ENCODE measurements at regions not wholly inside any gene's neighbourhood (a gene's known extent, or its start where the extent isn't known, plus 50 kb on each side); places are given as distances from the start of the nearest gene placed in this dataset.
"Not testable (repeated sequence)": the region's sequence is repeated elsewhere in the genome, so short reads cannot be mapped to it uniquely, and the experiment has no call there.

DNA sequence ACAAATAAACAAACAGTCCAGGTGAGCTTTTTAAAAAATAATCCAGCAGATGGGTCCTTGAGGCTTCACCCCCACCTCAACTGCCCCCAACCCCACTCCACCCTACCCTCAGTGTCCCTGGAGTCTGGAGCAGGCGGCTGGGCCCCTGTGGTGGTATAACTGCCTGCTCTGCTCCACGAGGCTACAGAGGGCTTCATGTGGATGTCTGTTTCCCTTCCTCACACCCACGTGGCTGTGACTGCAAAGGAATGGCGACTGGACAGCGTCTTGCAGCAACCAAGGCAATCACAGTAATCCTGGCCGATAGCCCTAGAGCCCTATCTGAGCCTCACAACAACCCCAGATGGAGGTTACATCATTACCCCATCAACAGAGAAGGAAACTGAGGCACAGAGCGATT, 76.5 kb downstream of the SLC2A10 start:
- no peak overlapping the region for H3K4me3 ChIP-seq (ENCODE audit: low read length in 2 of 2)
- H3K27ac ChIP-seq (ENCODE audit: low read depth in 2 of 2, low read length in 2 of 2), result no peak overlapping the region
- H3K36me3 ChIP-seq (ENCODE audit: control insufficient read depth in 2 of 2, insufficient read depth in 2 of 2, low read length in 2 of 2), result no peaks in the 10 kb centered on the region

DNA sequence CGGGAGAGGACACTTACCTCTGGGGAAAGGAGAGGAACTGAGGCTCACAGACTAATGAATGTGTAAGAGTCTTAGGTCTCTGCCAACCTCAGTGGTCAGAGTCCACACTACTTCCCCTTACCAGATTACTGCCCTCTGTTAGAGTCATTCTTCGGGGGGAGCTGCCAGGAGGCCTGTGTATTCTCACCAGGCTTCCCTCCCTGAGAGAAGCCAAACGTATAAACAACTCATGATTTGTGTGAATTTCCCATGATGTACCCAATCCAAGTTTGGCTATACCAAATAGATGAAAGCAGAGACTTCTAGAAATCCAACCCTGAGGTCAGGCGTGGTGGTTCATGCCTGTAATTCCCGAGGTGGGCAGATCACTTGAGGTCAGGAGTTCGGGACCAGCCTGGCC, 77.1 kb downstream of the SLC2A10 start:
- no peaks in the 10 kb centered on the region for H3K4me1 ChIP-seq (ENCODE audit: control insufficient read depth in 2 of 2, insufficient read depth in 2 of 2, low read length in 2 of 2)
- no peak overlapping the region for H3K9ac ChIP-seq (ENCODE audit: low read depth in 1 of 2, low read length in 2 of 2)
- no peak overlapping the region for H3K4me3 ChIP-seq (ENCODE audit: low read length in 2 of 2)
- no peak overlapping the region for H3K27ac ChIP-seq (ENCODE audit: low read depth in 2 of 2, low read length in 2 of 2)
- no peaks in the 10 kb centered on the region for H3K27me3 ChIP-seq (ENCODE audit: control insufficient read depth in 2 of 2, insufficient read depth in 2 of 2, low read length in 2 of 2)
- peaks cover 0 to 2% of the 10 kb centered on the region in 2 donors for H3K9me3 ChIP-seq (ENCODE audit: control insufficient read depth in 2 of 2, low read length in 2 of 2)
- H3K36me3 ChIP-seq (ENCODE audit: control insufficient read depth in 2 of 2, insufficient read depth in 2 of 2, low read length in 2 of 2), result no peaks in the 10 kb centered on the region

More for the DNA sequence above, 76.5 kb downstream of the SLC2A10 start:
- Histone ChIP-seq H3K9ac (ENCODE audit: low read depth in 1 of 2, low read length in 2 of 2) (no peak overlapping the region), H3K4me1 (ENCODE audit: control insufficient read depth in 2 of 2, insufficient read depth in 2 of 2, low read length in 2 of 2) (no peaks in the 10 kb centered on the region), H3K27me3 (ENCODE audit: control insufficient read depth in 2 of 2, insufficient read depth in 2 of 2, low read length in 2 of 2) (no peaks in the 10 kb centered on the region), H3K9me3 (ENCODE audit: control insufficient read depth in 2 of 2, low read length in 2 of 2) (peaks cover 0 to 2% of the 10 kb centered on the region in 2 donors)

DNA sequence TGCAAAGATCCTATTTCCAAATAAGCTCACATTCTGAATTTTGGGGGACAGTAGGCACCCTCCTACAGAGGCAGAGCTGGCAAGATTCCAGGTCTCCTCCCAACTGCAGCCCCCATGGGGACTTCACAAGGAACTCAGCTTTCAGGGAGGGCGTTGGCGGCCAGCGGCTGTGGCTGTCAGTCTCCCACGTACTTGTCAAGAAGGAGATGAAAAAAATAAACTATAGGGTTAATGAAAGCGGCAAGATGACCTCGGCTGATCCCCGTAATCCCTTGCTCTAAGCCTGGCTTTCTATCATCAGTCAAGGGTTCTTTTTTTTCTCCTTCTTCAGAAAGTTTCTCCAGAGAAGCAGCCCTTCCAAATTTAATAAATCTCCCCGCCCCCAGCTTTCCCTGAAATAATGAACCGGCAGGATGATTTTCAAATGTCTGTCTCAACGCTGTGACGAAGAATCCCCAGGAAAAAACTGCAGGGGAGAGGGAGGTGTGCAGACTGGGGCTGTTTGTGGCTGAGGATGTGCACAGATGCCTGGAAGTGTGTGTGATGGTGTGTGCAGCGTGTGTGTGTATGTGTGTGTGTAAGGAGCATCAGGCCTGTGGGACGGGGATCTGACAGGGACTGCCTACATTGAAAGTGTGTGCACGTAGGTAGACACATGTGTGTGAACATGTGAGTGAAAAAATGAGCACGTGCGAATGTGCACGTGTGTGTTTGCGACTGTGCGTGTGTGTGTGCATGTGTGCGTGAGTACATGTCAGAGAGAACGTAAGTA, 78.7 kb downstream of the SLC2A10 start:
- Histone ChIP-seq H3K27ac (ENCODE audit: low read depth in 2 of 2, low read length in 2 of 2) (no peak overlapping the region), H3K4me3 (ENCODE audit: low read length in 2 of 2) (no peak overlapping the region), H3K4me1 (ENCODE audit: control insufficient read depth in 2 of 2, insufficient read depth in 2 of 2, low read length in 2 of 2) (no peaks in the 10 kb centered on the region), H3K27me3 (ENCODE audit: control insufficient read depth in 2 of 2, insufficient read depth in 2 of 2, low read length in 2 of 2) (no peaks in the 10 kb centered on the region), H3K36me3 (ENCODE audit: control insufficient read depth in 2 of 2, insufficient read depth in 2 of 2, low read length in 2 of 2) (no peaks in the 10 kb centered on the region), H3K9ac (ENCODE audit: low read depth in 1 of 2, low read length in 2 of 2) (no peak overlapping the region), H3K9me3 (ENCODE audit: control insufficient read depth in 2 of 2, low read length in 2 of 2) (peaks cover 0 to 2% of the 10 kb centered on the region in 2 donors)

DNA sequence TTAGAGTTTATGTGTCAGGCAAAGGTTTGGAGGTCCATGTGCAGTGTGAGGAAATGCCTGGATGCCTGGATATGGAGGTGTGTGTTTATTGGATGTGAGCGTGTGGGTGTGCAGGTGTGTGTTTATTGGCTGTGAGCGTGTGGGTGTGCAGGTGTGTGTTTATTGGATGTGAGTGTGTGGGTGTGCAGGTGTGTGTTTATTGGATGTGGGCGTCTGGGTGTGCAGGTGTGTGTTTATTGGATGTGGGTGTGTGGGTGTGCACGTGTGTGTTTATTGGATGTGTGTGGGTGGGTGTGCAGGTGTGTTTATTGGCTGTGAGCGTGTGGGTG, 79.3 kb downstream of the SLC2A10 start:
- not testable (repeated sequence) for H3K36me3 ChIP-seq (ENCODE audit: control insufficient read depth in 2 of 2, insufficient read depth in 2 of 2, low read length in 2 of 2); H3K9ac ChIP-seq (ENCODE audit: low read depth in 1 of 2, low read length in 2 of 2); H3K27ac ChIP-seq (ENCODE audit: low read depth in 2 of 2, low read length in 2 of 2); H3K4me3 ChIP-seq (ENCODE audit: low read length in 2 of 2); H3K4me1 ChIP-seq (ENCODE audit: control insufficient read depth in 2 of 2, insufficient read depth in 2 of 2, low read length in 2 of 2); H3K27me3 ChIP-seq (ENCODE audit: control insufficient read depth in 2 of 2, insufficient read depth in 2 of 2, low read length in 2 of 2); H3K9me3 ChIP-seq (ENCODE audit: control insufficient read depth in 2 of 2, low read length in 2 of 2)

DNA sequence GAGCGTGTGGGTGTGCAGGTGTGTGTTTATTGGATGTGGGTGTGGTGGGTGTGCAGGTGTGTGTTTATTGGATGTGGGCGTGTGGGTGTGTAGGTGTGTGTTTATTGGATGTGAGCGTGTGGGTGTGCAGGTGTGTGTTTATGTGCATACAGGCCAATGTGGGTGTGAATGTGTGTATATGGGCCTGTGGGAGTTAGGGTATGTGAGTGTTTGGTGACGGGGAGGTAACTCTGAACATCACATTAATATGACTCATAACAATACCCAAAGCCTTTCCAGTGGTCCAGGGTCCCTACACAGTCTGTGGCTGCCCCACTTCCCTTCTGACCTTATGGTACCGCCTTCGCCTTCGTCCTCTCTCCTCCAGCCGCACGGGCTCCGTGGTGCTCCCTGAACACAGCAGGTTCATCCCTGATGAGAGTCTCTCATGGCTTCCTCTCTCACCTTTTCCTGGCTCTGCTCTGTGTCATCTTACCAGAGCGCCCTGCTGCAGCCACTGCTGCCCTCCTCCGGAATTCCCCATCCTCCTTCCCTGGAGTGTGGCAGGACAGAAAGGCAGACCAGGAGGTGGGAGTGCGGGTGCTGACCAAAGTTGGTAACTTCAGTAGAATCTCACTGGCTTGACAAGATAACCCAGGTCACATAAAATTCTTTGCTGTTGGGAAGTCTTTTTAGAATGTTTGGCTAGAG, 80.0 kb downstream of the SLC2A10 start:
- no peaks in the 10 kb centered on the region for H3K27me3 ChIP-seq (ENCODE audit: control insufficient read depth in 2 of 2, insufficient read depth in 2 of 2, low read length in 2 of 2)
- no peak overlapping the region for H3K9ac ChIP-seq (ENCODE audit: low read depth in 1 of 2, low read length in 2 of 2)
- H3K36me3 ChIP-seq (ENCODE audit: control insufficient read depth in 2 of 2, insufficient read depth in 2 of 2, low read length in 2 of 2), result no peaks in the 10 kb centered on the region
- peaks cover 0 to 2% of the 10 kb centered on the region in 2 donors for H3K9me3 ChIP-seq (ENCODE audit: control insufficient read depth in 2 of 2, low read length in 2 of 2)
- H3K27ac ChIP-seq (ENCODE audit: low read depth in 2 of 2, low read length in 2 of 2), result no peak overlapping the region
- H3K4me1 ChIP-seq (ENCODE audit: control insufficient read depth in 2 of 2, insufficient read depth in 2 of 2, low read length in 2 of 2), result no peaks in the 10 kb centered on the region
- H3K4me3 ChIP-seq (ENCODE audit: low read length in 2 of 2), result no peak overlapping the region

DNA sequence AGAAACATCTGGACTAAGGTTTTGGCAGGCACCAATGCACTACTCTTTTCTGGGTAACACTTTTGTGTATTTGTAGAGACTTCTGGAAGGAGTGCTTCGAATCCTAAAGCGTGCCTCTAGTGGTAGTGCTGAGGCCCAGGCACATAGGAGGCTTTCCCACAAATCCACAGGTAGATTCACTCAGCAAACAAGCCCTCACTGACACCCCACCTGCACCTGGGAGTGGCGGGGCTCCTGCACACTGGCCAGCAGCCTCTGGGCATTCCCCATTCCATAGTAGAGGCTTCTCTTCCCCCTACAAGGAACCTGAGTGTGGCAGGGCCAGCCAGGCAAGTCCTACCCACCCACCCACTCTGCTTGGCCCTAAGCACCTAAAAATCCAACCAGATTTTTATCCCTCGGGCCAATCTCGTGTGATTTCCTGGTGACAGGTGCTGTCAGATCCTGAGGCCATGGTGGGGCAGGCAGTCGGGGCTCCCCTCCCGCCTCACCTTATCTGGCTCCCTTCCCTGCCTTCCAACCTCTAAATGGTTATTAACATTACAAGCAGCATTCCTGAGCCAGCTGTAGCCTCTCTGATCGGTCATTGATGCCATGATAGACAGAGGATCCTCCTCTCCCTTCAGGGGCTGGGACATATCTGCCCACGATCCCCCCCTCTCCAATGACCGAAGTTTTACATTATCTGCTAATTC, 82.4 kb downstream of the SLC2A10 start:
- no peaks in the 10 kb centered on the region for H3K4me1 ChIP-seq (ENCODE audit: control insufficient read depth in 2 of 2, insufficient read depth in 2 of 2, low read length in 2 of 2)
- H3K9me3 ChIP-seq (ENCODE audit: control insufficient read depth in 2 of 2, low read length in 2 of 2), result peaks cover 0 to 2% of the 10 kb centered on the region in 2 donors
- H3K9ac ChIP-seq (ENCODE audit: low read depth in 1 of 2, low read length in 2 of 2), result no peak overlapping the region
- no peak overlapping the region for H3K4me3 ChIP-seq (ENCODE audit: low read length in 2 of 2)
- no peaks in the 10 kb centered on the region for H3K36me3 ChIP-seq (ENCODE audit: control insufficient read depth in 2 of 2, insufficient read depth in 2 of 2, low read length in 2 of 2)
- H3K27me3 ChIP-seq (ENCODE audit: control insufficient read depth in 2 of 2, insufficient read depth in 2 of 2, low read length in 2 of 2), result no peaks in the 10 kb centered on the region
- no peak overlapping the region for H3K27ac ChIP-seq (ENCODE audit: low read depth in 2 of 2, low read length in 2 of 2)

DNA sequence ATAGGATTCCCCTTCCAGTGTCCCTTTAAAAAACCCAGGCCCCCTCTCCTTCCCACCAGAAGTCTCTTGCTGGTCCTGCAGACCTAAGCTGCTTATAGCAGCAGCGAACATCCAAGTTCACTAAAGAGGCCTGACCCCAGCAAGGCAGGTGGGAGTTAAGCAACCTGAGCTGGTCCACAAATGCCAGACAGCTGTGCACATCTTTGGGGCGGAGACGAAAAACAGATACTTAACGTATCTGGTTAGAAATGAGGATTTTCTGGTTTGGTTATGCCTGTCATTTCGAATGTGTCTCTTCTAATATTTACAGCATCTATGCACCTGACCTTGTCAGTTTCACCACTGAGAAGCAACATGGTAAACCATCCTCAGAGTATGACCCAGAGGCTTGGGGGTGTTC, 87.8 kb downstream of the SLC2A10 start:
- H3K27me3 ChIP-seq (ENCODE audit: control insufficient read depth in 2 of 2, insufficient read depth in 2 of 2, low read length in 2 of 2), result no peaks in the 10 kb centered on the region
- H3K9me3 ChIP-seq (ENCODE audit: control insufficient read depth in 2 of 2, low read length in 2 of 2), result no peaks in the 10 kb centered on the region
- no peaks in the 10 kb centered on the region for H3K4me1 ChIP-seq (ENCODE audit: control insufficient read depth in 2 of 2, insufficient read depth in 2 of 2, low read length in 2 of 2)
- H3K4me3 ChIP-seq (ENCODE audit: low read length in 2 of 2), result no peak overlapping the region
- no peak overlapping the region for H3K27ac ChIP-seq (ENCODE audit: low read depth in 2 of 2, low read length in 2 of 2)
- H3K36me3 ChIP-seq (ENCODE audit: control insufficient read depth in 2 of 2, insufficient read depth in 2 of 2, low read length in 2 of 2), result no peaks in the 10 kb centered on the region
- no peak overlapping the region for H3K9ac ChIP-seq (ENCODE audit: low read depth in 1 of 2, low read length in 2 of 2)

DNA sequence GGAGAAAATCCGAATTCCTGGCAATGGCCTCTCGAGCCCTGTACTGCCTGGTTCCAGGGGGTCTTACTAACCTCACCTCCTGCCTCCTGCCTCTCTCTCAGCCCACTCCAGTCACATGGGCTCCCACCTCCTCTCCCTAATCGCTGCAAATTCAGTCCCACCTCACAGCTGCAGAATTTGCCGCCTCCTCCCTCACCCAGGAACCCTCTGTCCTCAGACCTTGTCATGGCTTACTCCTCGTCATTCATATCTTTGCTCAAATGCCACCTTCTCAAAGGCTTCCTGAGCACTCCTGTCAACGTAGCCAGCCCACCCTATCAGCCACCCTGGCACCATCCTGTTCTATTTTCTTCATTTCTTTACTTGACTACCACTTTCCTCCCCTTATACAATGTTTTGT, 89.0 kb downstream of the SLC2A10 start:
- no peak overlapping the region for H3K4me3 ChIP-seq (ENCODE audit: low read length in 2 of 2)
- no peak overlapping the region for H3K9ac ChIP-seq (ENCODE audit: low read depth in 1 of 2, low read length in 2 of 2)
- H3K27ac ChIP-seq (ENCODE audit: low read depth in 2 of 2, low read length in 2 of 2), result no peak overlapping the region
- no peaks in the 10 kb centered on the region for H3K4me1 ChIP-seq (ENCODE audit: control insufficient read depth in 2 of 2, insufficient read depth in 2 of 2, low read length in 2 of 2)
- H3K27me3 ChIP-seq (ENCODE audit: control insufficient read depth in 2 of 2, insufficient read depth in 2 of 2, low read length in 2 of 2), result no peaks in the 10 kb centered on the region
- H3K36me3 ChIP-seq (ENCODE audit: control insufficient read depth in 2 of 2, insufficient read depth in 2 of 2, low read length in 2 of 2), result no peaks in the 10 kb centered on the region
- H3K9me3 ChIP-seq (ENCODE audit: control insufficient read depth in 2 of 2, low read length in 2 of 2), result no peaks in the 10 kb centered on the region

DNA sequence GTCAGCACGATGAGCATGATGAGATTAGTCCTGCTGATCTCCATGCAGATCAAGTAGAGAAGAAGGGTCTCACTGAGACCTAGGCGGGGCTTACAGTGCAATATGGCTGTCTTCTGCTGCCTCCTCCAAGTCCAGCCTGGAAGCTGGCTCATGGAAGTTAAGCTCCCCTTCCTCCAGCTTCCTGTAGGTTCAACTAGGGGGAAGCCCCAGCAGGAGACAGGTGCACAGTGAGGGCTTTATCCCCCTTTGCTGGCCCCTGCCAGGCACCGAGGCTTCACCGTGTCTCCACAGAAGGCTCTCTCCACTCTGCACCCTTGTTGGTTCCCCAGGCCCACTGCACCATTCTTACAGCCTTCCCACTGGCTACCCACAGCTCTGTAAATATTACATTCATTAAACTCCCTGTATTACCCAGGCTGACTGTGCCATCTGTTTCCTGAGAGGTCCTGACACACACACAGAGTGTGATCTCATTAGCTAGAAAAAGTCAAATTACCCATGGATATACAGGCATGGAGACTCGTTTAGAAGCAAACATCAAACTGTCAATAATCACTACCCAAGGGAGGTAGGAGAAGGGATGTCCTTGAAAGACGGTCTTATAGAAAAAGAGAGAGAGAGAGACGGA, 90.4 kb downstream of the SLC2A10 start:
- Histone ChIP-seq H3K27ac (ENCODE audit: low read depth in 2 of 2, low read length in 2 of 2) (no peak overlapping the region), H3K9me3 (ENCODE audit: control insufficient read depth in 2 of 2, low read length in 2 of 2) (no peaks in the 10 kb centered on the region), H3K36me3 (ENCODE audit: control insufficient read depth in 2 of 2, insufficient read depth in 2 of 2, low read length in 2 of 2) (no peaks in the 10 kb centered on the region), H3K9ac (ENCODE audit: low read depth in 1 of 2, low read length in 2 of 2) (no peak overlapping the region), H3K4me1 (ENCODE audit: control insufficient read depth in 2 of 2, insufficient read depth in 2 of 2, low read length in 2 of 2) (no peaks in the 10 kb centered on the region), H3K27me3 (ENCODE audit: control insufficient read depth in 2 of 2, insufficient read depth in 2 of 2, low read length in 2 of 2) (no peaks in the 10 kb centered on the region), H3K4me3 (ENCODE audit: low read length in 2 of 2) (no peak overlapping the region)

DNA sequence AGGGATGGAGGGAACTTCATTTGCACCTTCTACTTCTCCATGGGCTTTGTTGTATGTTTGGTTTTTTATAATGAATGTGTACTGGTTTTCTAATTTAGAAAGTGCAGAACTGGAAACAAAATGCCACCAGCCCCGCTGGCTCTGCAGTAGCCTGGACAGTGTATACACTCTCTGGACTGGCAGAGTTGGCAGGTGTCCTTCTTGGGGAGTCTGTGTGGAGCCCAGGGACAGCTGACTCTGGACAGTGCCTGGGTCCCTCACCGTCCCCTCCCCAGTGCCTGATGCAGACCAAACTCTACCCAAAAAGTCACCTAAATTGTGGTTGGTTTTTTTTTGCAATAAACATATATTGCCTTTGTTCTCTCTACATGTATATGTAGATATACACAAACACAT, 91.0 kb downstream of the SLC2A10 start:
- no peaks in the 10 kb centered on the region for H3K27me3 ChIP-seq (ENCODE audit: control insufficient read depth in 2 of 2, insufficient read depth in 2 of 2, low read length in 2 of 2)
- H3K27ac ChIP-seq (ENCODE audit: low read depth in 2 of 2, low read length in 2 of 2), result no peak overlapping the region
- no peak overlapping the region for H3K4me3 ChIP-seq (ENCODE audit: low read length in 2 of 2)
- H3K9ac ChIP-seq (ENCODE audit: low read depth in 1 of 2, low read length in 2 of 2), result no peak overlapping the region
- H3K36me3 ChIP-seq (ENCODE audit: control insufficient read depth in 2 of 2, insufficient read depth in 2 of 2, low read length in 2 of 2), result no peaks in the 10 kb centered on the region
- H3K9me3 ChIP-seq (ENCODE audit: control insufficient read depth in 2 of 2, low read length in 2 of 2), result no peaks in the 10 kb centered on the region
- H3K4me1 ChIP-seq (ENCODE audit: control insufficient read depth in 2 of 2, insufficient read depth in 2 of 2, low read length in 2 of 2), result no peaks in the 10 kb centered on the region

Measured in mucosa of rectum (tissue), 2 donors.